GM19438 (cell line): ENCODE measurements at regions not wholly inside any gene's neighbourhood (a gene's known extent, or its start where the extent isn't known, plus 50 kb on each side); places are given as distances from the start of the nearest gene placed in this dataset.

Experiments used
- ATAC-seq: cut with Tn5 transposase; IDR thresholded peaks from one replicate; pipeline ENCODE4 v1.9.1; 2021; ENCODE audit warnings: low read depth; ENCODE audit not compliant: unreplicated experiment

DNA sequence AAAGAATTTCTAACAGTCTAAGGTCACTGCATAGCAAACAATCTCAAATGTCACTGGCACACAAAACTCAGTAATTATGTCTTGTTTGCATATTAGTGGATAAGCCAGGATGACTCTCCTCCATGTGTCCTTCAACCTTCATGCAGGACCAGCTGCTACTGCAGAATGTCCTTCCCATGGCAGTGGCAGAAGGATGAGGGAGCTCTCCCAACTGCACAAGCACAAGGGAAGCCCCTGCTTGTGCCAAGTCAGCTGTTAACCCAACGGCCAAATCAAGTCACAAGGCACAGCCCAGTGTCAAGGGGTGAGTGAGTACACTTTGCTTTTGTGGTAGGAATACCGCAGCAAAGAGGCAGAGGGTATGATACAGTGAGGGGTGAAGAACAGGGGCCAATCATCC, 59.3 kb upstream of the VWC2 start:
- ATAC-seq: no peak

DNA sequence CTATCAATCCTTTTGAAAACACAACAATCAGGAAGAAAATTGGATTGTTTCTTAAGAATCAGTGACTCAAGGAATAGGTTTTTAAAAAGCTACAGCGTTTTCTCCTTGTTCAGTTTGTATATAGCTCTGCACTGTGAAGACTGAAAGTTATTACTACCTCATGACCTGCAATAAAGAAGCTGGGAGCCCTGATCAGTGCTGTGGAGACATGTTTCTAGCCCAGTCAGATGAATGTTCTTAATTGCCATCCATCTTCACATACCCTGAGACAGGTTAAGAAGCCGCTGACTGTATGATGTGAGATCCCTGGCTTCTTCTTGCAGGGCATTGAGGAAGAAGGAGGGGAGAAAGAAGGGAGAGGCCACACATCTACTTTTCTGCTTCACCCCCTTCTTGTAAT, 58.0 kb upstream of the VWC2 start:
- no peak for ATAC-seq

- ATAC-seq: no peak
Observed at GRCh38 chr7:49717547-49717946, 55.9 kb upstream of the VWC2 start.

- ATAC-seq: no peak
Observed at GRCh38 chr7:49718760-49719159, 54.7 kb upstream of the VWC2 start.

DNA sequence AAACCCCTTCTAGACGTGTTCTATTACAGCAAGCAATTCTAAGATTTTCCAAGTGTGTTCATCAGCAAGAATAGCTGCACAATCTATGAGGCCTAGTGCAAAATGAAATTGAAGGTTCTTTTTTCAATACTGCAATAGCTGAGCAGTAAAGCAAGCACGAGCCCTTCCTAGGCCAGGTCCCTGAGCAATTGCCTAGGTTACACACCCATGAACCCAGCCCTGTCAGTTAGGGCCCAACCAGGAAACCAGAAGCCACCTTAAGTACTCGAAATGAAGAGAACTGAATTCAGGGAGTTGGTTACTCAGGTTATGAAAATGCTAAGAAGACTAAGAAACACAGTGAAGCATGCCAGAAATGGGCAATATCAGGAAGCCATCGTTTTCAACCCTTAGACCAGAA, 52.0 kb upstream of the VWC2 start:
- no peak for ATAC-seq
